Ovary (tissue), 7 donors: ENCODE measurements at regions not wholly inside any gene's neighbourhood (a gene's known extent, or its start where the extent isn't known, plus 50 kb on each side); places are given as distances from the start of the nearest gene placed in this dataset.
"Not testable (repeated sequence)": the region's sequence is repeated elsewhere in the genome, so short reads cannot be mapped to it uniquely, and the experiment has no call there.

Experiments used
- DNase-seq, 5 donors: peaks; one replicate each; pipeline ENCODE4 v3.0.0-alpha.2; 2019 to 2020
- H3K27ac ChIP-seq, 2 donors: fragments of 200-600 bp; one replicate each; pipeline versions ENCODE4 v1.5.1 to v1.8.0; 2019 to 2022
- H3K27me3 ChIP-seq: fragments of 200-600 bp; one replicate; pipeline ENCODE4 v1.8.0; 2022
- H3K36me3 ChIP-seq: fragments of 200-600 bp; sonication (generic); one replicate; pipeline ENCODE4 v1.5.1; 2019
- H3K4me1 ChIP-seq: one replicate; pipeline ENCODE4 v1.8.1; 2013; ENCODE audit warnings: mild to moderate bottlenecking, moderate library complexity; ENCODE audit not compliant: insufficient read depth
- H3K4me3 ChIP-seq: fragments of 200-600 bp; sonication (generic); one replicate; pipeline ENCODE4 v1.5.1; 2017
- H3K9me3 ChIP-seq, 2 donors: fragments of 200-600 bp in 1 of 2; sonication (generic) in 1 of 2; one replicate each; pipeline versions ENCODE4 v1.5.1 to v1.8.1; 2013 to 2019; ENCODE audit warnings: mild to moderate bottlenecking in 1 of 2, moderate library complexity in 1 of 2
- CTCF ChIP-seq, 3 donors: fragments of 450-650 bp in 2 of 3; fragments of 200-600 bp in 1 of 3; IDR thresholded peaks; one replicate each; pipeline versions ENCODE4 v1.5.1 to v1.8.0; 2016 to 2022; ENCODE audit warnings: antibody characterized with exemption in 3 of 3, mild to moderate bottlenecking in 1 of 3
- EP300 ChIP-seq: sonication (generic); formaldehyde crosslinking; IDR thresholded peaks from one replicate; pipeline ENCODE4 v1.6.1; 2017; ENCODE audit warnings: antibody characterized with exemption
- POLR2A ChIP-seq: fragments of 450-650 bp; IDR thresholded peaks from one replicate; pipeline ENCODE4 v1.6.1; 2017; ENCODE audit warnings: antibody characterized with exemption, mild to moderate bottlenecking, moderate library complexity
- WGBS, 3 donors: extraction: QIAGEN DNeasy Blood & Tissue Kit in 1 of 3; methylation state at CpG; one replicate each; pipeline versions ENCODE4 v1.1.5 to v1.1.7; 2013 to 2017; 5-methylcytosine and 5-hydroxymethylcytosine counted together
- intact Hi-C, 4 donors: fragments of 100-400 bp; cut with DNase I; formaldehyde crosslinking; loops; one replicate each; pipeline versions ENCODE4 v1.11.0 to v1.15.1; 2022 to 2023
- donor health status: DM: no; HTN: no; CAD: no; lungs with moderate emphysema.
- donor health status: DM: no; HTN: no; CAD: no.
- donor health status: Bipolar disorder and iron deficiency.
- donor health status: DM: no; HTN: no; CAD: no.
- donor health status: DM: yes; HTN: yes; CAD: no.

- Histone ChIP-seq H3K27me3 (no peaks in the 10 kb centered on the region), H3K9me3 (no peaks in the 10 kb centered on the region), H3K27ac (no peak overlapping the region), H3K4me1 (no peaks in the 10 kb centered on the region), H3K4me3 (no peak overlapping the region), H3K36me3 (no peaks in the 10 kb centered on the region)
- no peak for DNase-seq
- intact Hi-C loops: no loop called here
- WGBS, 3 donors: 32 to 43% (median 36%) methylated on average over 2 of the region's 2 CpGs
- TF ChIP-seq POLR2A (no peak), CTCF (IDR thresholded peaks at IDR 0.05) (no peak), EP300 (no peak)
Measured at GRCh38 chr21:18744840-18745239, 341.3 kb upstream of the TMPRSS15 start.

- intact Hi-C loops, H3K4me3 ChIP-seq, H3K27me3 ChIP-seq, H3K4me1 ChIP-seq, H3K9me3 ChIP-seq, H3K27ac ChIP-seq, H3K36me3 ChIP-seq, DNase-seq: not testable (repeated sequence)
- WGBS, 3 donors: 91 to 94% (median 93%) methylated on average over 15 of the region's 15 CpGs
Measured at GRCh38 chr21:18752894-18753293, 349.3 kb upstream of the TMPRSS15 start.

DNA sequence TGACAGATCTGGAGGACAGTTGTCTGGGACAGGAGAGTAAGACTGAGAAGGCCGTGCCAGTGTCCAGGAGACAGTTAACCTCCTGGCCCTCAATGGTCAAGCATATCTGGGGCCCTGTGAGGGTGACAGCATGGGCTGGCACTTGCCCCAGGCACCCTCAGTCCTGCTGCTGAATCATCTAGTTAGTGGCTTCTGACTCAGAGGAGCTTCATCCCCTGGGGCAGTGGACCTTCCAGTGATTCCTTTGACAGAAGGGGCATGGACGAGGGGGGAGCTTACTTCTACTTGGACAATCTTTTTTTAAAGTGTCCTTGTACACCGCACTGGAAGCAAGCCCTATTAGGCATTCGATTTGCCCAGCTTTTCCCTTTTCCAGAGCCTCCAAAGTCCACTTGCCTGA, 352.7 kb upstream of the TMPRSS15 start:
- H3K4me3 ChIP-seq, DNase-seq, H3K9me3 ChIP-seq, H3K27me3 ChIP-seq, intact Hi-C loops, H3K27ac ChIP-seq, H3K4me1 ChIP-seq, H3K36me3 ChIP-seq: not testable (repeated sequence)
- WGBS, 3 donors: 68 to 85% (median 80%) methylated on average over 4 of the region's 4 CpGs

DNA sequence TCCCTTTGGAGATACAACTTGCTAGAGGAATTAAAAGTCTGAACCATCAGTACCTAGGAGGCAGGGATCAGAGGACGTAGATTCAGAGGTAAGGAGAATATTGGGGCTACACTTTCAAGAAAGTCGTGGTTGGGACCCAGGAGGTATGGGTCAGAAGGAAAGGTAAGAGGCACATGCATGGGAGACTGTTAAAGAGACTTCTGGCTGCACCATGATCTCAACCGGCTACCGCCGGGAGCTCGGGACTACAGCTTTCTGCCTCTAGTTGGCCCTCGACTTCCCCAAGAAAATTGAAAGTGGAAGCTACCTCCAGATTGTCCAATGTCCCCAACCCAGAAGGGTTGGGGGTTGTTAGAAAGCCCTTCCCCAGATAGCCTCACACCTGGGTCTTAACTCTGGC, 355.7 kb upstream of the TMPRSS15 start:
- intact Hi-C loops: no loop called here
- Histone ChIP-seq H3K4me3 (no peak overlapping the region), H3K27me3 (no peaks in the 10 kb centered on the region), H3K27ac (no peak overlapping the region), H3K4me1 (no peaks in the 10 kb centered on the region), H3K9me3 (no peaks in the 10 kb centered on the region), H3K36me3 (no peaks in the 10 kb centered on the region)
- no peak for DNase-seq
- TF ChIP-seq CTCF (IDR thresholded peaks at IDR 0.05) (no peak), POLR2A (no peak), EP300 (no peak)
- WGBS, 3 donors: 86 to 93% (median 92%) methylated on average over 7 of the region's 7 CpGs

DNA sequence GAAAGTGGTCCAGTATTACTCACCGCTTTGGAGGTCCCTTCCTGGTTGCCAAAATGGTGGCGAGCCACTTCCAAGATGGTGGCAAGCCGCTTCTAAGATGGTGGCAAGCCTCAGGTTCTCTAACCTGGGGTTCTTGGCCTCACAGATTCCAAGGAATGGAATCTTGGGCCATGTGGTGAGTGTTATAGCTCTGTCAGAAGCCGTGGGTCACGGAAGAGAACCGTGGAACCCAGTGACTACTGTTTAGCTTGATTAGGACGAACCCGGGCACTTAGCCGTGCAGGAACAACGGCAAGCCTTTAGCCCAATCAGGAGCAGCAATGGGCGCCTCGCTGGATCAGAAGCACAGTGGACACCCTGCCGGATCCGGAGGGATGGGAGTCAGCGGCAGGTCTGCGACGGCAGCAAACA, 356.2 kb upstream of the TMPRSS15 start:
- no peaks in the 10 kb centered on the region for H3K27me3 ChIP-seq
- TF ChIP-seq EP300: no peak
- TF ChIP-seq CTCF (IDR thresholded peaks at IDR 0.05): no peak
- no peak for TF ChIP-seq POLR2A
- no peak overlapping the region for H3K27ac ChIP-seq
- WGBS, 3 donors: 94 to 95% (median 95%) methylated on average over 17 of the region's 17 CpGs
- H3K4me3 ChIP-seq: no peak overlapping the region
- intact Hi-C loops: no loop called here
- H3K9me3 ChIP-seq: no peaks in the 10 kb centered on the region
- H3K36me3 ChIP-seq: no peaks in the 10 kb centered on the region
- no peaks in the 10 kb centered on the region for H3K4me1 ChIP-seq
- no peak for DNase-seq

DNA sequence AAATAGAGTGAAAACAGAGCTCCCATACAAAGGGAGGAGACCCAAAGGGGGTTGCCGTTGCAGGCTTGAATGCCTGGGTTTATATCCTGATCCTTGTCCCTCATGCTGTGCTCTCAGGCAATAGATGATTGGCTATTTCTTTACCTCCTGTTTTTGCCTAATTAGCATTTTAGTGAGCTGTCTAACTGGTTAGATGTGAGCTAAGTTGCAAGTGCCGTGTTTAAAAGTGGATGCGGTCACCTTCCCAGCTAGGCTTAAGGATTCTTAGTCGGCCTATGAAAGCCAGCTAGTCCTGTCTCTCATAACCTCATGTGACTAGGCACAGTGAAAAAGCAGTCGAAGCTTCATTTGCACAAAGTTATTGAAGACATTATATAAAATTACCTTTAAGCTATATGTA, 356.7 kb upstream of the TMPRSS15 start:
- Histone ChIP-seq H3K27me3 (no peaks in the 10 kb centered on the region), H3K9me3 (no peaks in the 10 kb centered on the region), H3K36me3 (no peaks in the 10 kb centered on the region), H3K4me1 (no peaks in the 10 kb centered on the region), H3K27ac (no peak overlapping the region), H3K4me3 (no peak overlapping the region)
- 87 to 90% (median 87%) methylated on average over 5 of the region's 5 CpGs for WGBS, 3 donors
- intact Hi-C loops: no loop called here
- no peak for DNase-seq
- TF ChIP-seq POLR2A: no peak
- no peak for TF ChIP-seq CTCF (IDR thresholded peaks at IDR 0.05)
- TF ChIP-seq EP300: no peak
